Medulla oblongata (tissue), 1 donor: ENCODE measurements at regions not wholly inside any gene's neighbourhood (a gene's known extent, or its start where the extent isn't known, plus 50 kb on each side); places are given as distances from the start of the nearest gene placed in this dataset.
"Not testable (repeated sequence)": the region's sequence is repeated elsewhere in the genome, so short reads cannot be mapped to it uniquely, and the experiment has no call there.

Experiments
- DNase-seq: peaks from one replicate; pipeline ENCODE4 v3.0.0-alpha.2; 2015; ENCODE audit errors: extremely low spot score

- no peak for DNase-seq
Observed at GRCh38 chr10:130351466-130352290, 215.5 kb downstream of the GLRX3 start.

GRCh38 chr10:130352291-130352645, 216.1 kb downstream of the GLRX3 start:
- no peak for DNase-seq

- no peak for DNase-seq
Observed at GRCh38 chr10:130353928-130354572, 217.9 kb downstream of the GLRX3 start.

GRCh38 chr10:130354573-130354954, 218.4 kb downstream of the GLRX3 start:
- DNase-seq, result no peak

- DNase-seq, result no peak
Observed at GRCh38 chr10:130354976-130355795, 219.0 kb downstream of the GLRX3 start.

GRCh38 chr10:130356429-130356828, 220.2 kb downstream of the GLRX3 start:
- DNase-seq, result not testable (repeated sequence)

GRCh38 chr10:130357226-130357625, 221.0 kb downstream of the GLRX3 start:
- DNase-seq, result no peak

GRCh38 chr10:130357951-130358350, 221.8 kb downstream of the GLRX3 start:
- DNase-seq, result no peak

- no peak for DNase-seq
Observed at GRCh38 chr10:130358981-130359650, 222.9 kb downstream of the GLRX3 start.

- no peak for DNase-seq
Observed at GRCh38 chr10:130359711-130360110, 223.5 kb downstream of the GLRX3 start.

GRCh38 chr10:130360826-130361311, 224.7 kb downstream of the GLRX3 start:
- DNase-seq, result no peak

GRCh38 chr10:130361351-130362105, 225.3 kb downstream of the GLRX3 start:
- DNase-seq, result no peak

- DNase-seq, result no peak
Observed at GRCh38 chr10:130362308-130362761, 226.1 kb downstream of the GLRX3 start.

- DNase-seq, result no peak
Observed at GRCh38 chr10:130363051-130363450, 226.9 kb downstream of the GLRX3 start.

GRCh38 chr10:130363899-130364445, 227.8 kb downstream of the GLRX3 start:
- no peak for DNase-seq

GRCh38 chr10:130364631-130365411, 228.6 kb downstream of the GLRX3 start:
- DNase-seq, result no peak

GRCh38 chr10:130368761-130369560, 232.8 kb downstream of the GLRX3 start:
- DNase-seq, result no peak

- DNase-seq, result no peak
Observed at GRCh38 chr10:130369645-130370381, 233.6 kb downstream of the GLRX3 start.
